B cell (primary cell): ENCODE measurements at regions not wholly inside any gene's neighbourhood (a gene's known extent, or its start where the extent isn't known, plus 50 kb on each side); places are given as distances from the start of the nearest gene placed in this dataset.

ENCODE experiments used
- CTCF ChIP-seq: fragments of 200-600 bp; IDR thresholded peaks from one replicate; pipeline ENCODE4 v1.8.0; 2022; ENCODE audit warnings: antibody characterized with exemption, mild to moderate bottlenecking
- EZH2 ChIP-seq: IDR thresholded peaks from 2 replicates; pipeline ENCODE4 v1.6.1; 2012; ENCODE audit warnings: borderline replicate concordance, low read depth, mild to moderate bottlenecking, moderate library complexity, low read length; ENCODE audit not compliant: insufficient read depth, poor library complexity, severe bottlenecking

GRCh38 chr2:75896779-75897366 lies 186.2 kb upstream of the GCFC2 start:
- TF ChIP-seq EZH2 (no peak), CTCF (no peak)
